ENCODE measurements at regions not wholly inside any gene's neighbourhood (a gene's known extent, or its start where the extent isn't known, plus 50 kb on each side); places are given as distances from the start of the nearest gene placed in this dataset.

DNA sequence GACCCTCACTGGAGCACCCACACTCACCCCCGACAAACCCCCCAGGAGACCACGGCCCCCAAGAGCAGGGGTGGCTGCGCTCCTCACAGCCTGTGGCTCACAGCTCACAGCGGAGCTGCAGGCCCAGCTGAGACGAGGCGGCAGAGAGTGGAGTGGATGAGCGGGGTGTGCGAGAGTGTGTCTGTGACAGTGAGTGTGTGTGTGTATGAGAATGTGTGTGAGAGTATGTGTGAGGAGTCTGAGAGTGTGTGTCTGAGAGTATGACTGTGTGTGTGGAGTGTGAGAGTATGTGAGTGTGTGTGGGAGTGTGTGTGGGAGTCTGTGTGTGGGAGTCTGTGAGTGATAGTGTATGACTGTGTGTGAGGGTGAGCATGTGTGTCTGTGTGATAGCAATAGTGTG lies 55.3 kb upstream of the ID2 start:
- Histone ChIP-seq H3K18ac (ENCODE audit: insufficient read length, low read depth, low read length) (no peak overlapping the region), H3K23me2 (ENCODE audit: insufficient read length, low read depth, low read length, poor library complexity, severe bottlenecking) (no peaks in the 10 kb centered on the region), H2BK20ac (ENCODE audit: low read depth, low read length, poor library complexity, severe bottlenecking) (no peak overlapping the region), H3K9ac (ENCODE audit: extremely low read depth, insufficient read length, low read length) (no peak overlapping the region), H2AFZ (ENCODE audit: low read length) (no peak overlapping the region), H2AK5ac (ENCODE audit: insufficient read length, low read length) (no peak overlapping the region), H3K79me2 (ENCODE audit: insufficient read depth, low read length) (no peaks in the 10 kb centered on the region), H3T11ph (ENCODE audit: low read length) (no peak overlapping the region), H3K14ac (ENCODE audit: insufficient read depth, low read length) (no peak overlapping the region), H3K27me3 (ENCODE audit: insufficient read depth, low read length) (no peaks in the 10 kb centered on the region), H3K79me1 (ENCODE audit: insufficient read depth, low read depth, low read length, poor library complexity, severe bottlenecking) (no peaks in the 10 kb centered on the region), H3K4me2 (ENCODE audit: insufficient read depth, insufficient read length, low read length) (no peak overlapping the region), H3K4ac (ENCODE audit: low read depth, low read length) (no peak overlapping the region), H3K4me1 (ENCODE audit: insufficient read depth, low read length) (no peaks in the 10 kb centered on the region), H2BK5ac (ENCODE audit: insufficient read length, low read length) (no peak overlapping the region), H4K20me1 (ENCODE audit: control insufficient read depth, insufficient read depth, insufficient read length) (no peaks in the 10 kb centered on the region), H3K56ac (ENCODE audit: insufficient read length, low read depth, low read length) (no peak overlapping the region), H3K9me3 (ENCODE audit: control insufficient read depth, low read depth, low read length) (no peaks in the 10 kb centered on the region), H3K23ac (ENCODE audit: insufficient read length, low read depth, low read length) (no peak overlapping the region), H2BK120ac (ENCODE audit: low read depth, low read length, poor library complexity, severe bottlenecking) (no peak overlapping the region), H3K27ac (ENCODE audit: insufficient read length, low read depth, low read length) (no peak overlapping the region), H2BK12ac (ENCODE audit: insufficient read length, low read depth, low read length) (no peak overlapping the region), H4K91ac (ENCODE audit: insufficient read length, low read depth, low read length) (no peak overlapping the region), H4K5ac (ENCODE audit: insufficient read length, low read depth, low read length) (no peak overlapping the region), H2BK15ac (ENCODE audit: low read depth, low read length) (no peak overlapping the region), H4K8ac (replicated peaks; ENCODE audit: insufficient read length, low read depth, low read length) (no peak overlapping the region)
- Mint-ChIP-seq H3K36me3 (ENCODE audit: insufficient read depth in 1 of 3, low read depth in 3 of 3) (no peaks in the 10 kb centered on the region), H3K27me3 (ENCODE audit: low read depth) (peaks cover 2% of the 10 kb centered on the region), H3K4me3 (no peak overlapping the region), H3K27ac (no peak overlapping the region; a peak in 1 of 7 replicates), H3K9me3 (no peaks in the 10 kb centered on the region), H3K4me1 (peaks cover 15 to 25% of the 10 kb centered on the region in 2 experiments)
- no peak for DNase-seq
- no peak for TF ChIP-seq CTCF (conservative IDR thresholded peaks at IDR 0.05)
- no CpG with 5 or more reads among the region's 8 CpGs for whole genome bisulfite sequencing (ENCODE audit: extremely low coverage, insufficient read length, low lambda C conversion rate)

Measured in H9 (cell line).